ENCODE measurements at regions not wholly inside any gene's neighbourhood (a gene's known extent, or its start where the extent isn't known, plus 50 kb on each side); places are given as distances from the start of the nearest gene placed in this dataset.

GRCh38 chr10:44292390-44293002 is 92.4 kb downstream of the CXCL12 start:
- H3K27me3 ChIP-seq (ENCODE audit: control insufficient read depth in 4 of 4, insufficient read depth in 4 of 4, low read length in 3 of 4): peaks cover 0 to 3% (median 0%) of the 10 kb centered on the region in 4 donors
- H3K36me3 ChIP-seq (ENCODE audit: control insufficient read depth in 4 of 4, insufficient read depth in 3 of 4, low read depth in 1 of 4, low read length in 3 of 4): no peaks in the 10 kb centered on the region
- peak overlapping the region in 1 of 2 donors; percentile 25 for H3K27ac ChIP-seq (ENCODE audit: low read depth in 1 of 2, low read length in 2 of 2)
- WGBS: 28% methylated on average over 35 of the region's 35 CpGs
- H3K9me3 ChIP-seq (ENCODE audit: control insufficient read depth in 4 of 4, low read length in 3 of 4): no peaks in the 10 kb centered on the region
- no peak overlapping the region for H3K9ac ChIP-seq (ENCODE audit: low read depth in 1 of 2, low read length in 2 of 2)
- H3K4me1 ChIP-seq (ENCODE audit: control insufficient read depth in 4 of 4, insufficient read depth in 4 of 4, low read length in 3 of 4): peaks cover 0 to 1% (median 0%) of the 10 kb centered on the region in 4 donors
- no peak for TF ChIP-seq HNF4A (conservative IDR thresholded peaks at IDR 0.05)
- no peak for TF ChIP-seq TAF1 (conservative IDR thresholded peaks at IDR 0.05)
- TF ChIP-seq NR2F2 (IDR thresholded peaks at IDR 0.05): no peak
- DNase-seq (ENCODE audit: low spot score): no peak
- no peak overlapping the region for H3K4me3 ChIP-seq (ENCODE audit: low read depth in 1 of 3, low read length in 3 of 3)

GRCh38 chr10:44291091-44291490 is 93.8 kb downstream of the CXCL12 start:
- DNase-seq (ENCODE audit: low spot score): no peak
- peaks cover 0 to 3% (median 0%) of the 10 kb centered on the region in 4 donors for H3K27me3 ChIP-seq (ENCODE audit: control insufficient read depth in 4 of 4, insufficient read depth in 4 of 4, low read length in 3 of 4)
- no peak overlapping the region for H3K27ac ChIP-seq (ENCODE audit: low read depth in 1 of 2, low read length in 2 of 2)
- no peaks in the 10 kb centered on the region for H3K36me3 ChIP-seq (ENCODE audit: control insufficient read depth in 4 of 4, insufficient read depth in 3 of 4, low read depth in 1 of 4, low read length in 3 of 4)
- 72% methylated on average over 1 of the region's 1 CpG for WGBS
- TF ChIP-seq JUND (IDR thresholded peaks at IDR 0.05) (no peak), REST (IDR thresholded peaks at IDR 0.05) (no peak), MAX (IDR thresholded peaks at IDR 0.05) (no peak), CTCF (IDR thresholded peaks at IDR 0.05; ENCODE audit: low read depth, low read length, missing input control) (no peak), SP1 (IDR thresholded peaks at IDR 0.05) (no peak), HNF4A (conservative IDR thresholded peaks at IDR 0.05) (no peak), FOXA1 (IDR thresholded peaks at IDR 0.05) (no peak), FOXA2 (IDR thresholded peaks at IDR 0.05) (no peak), ATF3 (IDR thresholded peaks at IDR 0.05) (no peak)
- no peaks in the 10 kb centered on the region for H3K9me3 ChIP-seq (ENCODE audit: control insufficient read depth in 4 of 4, low read length in 3 of 4)
- H3K4me1 ChIP-seq (ENCODE audit: control insufficient read depth in 4 of 4, insufficient read depth in 4 of 4, low read length in 3 of 4): peaks cover 0 to 1% (median 0%) of the 10 kb centered on the region in 4 donors
- no peak overlapping the region for H3K9ac ChIP-seq (ENCODE audit: low read depth in 1 of 2, low read length in 2 of 2)
- no peak overlapping the region for H3K4me3 ChIP-seq (ENCODE audit: low read depth in 1 of 3, low read length in 3 of 3)

- H3K4me1 ChIP-seq (ENCODE audit: control insufficient read depth in 4 of 4, insufficient read depth in 4 of 4, low read length in 3 of 4): peaks cover 0 to 1% (median 0%) of the 10 kb centered on the region in 4 donors
- no peak overlapping the region for H3K27ac ChIP-seq (ENCODE audit: low read depth in 1 of 2, low read length in 2 of 2)
- no peak overlapping the region for H3K9ac ChIP-seq (ENCODE audit: low read depth in 1 of 2, low read length in 2 of 2)
- DNase-seq (ENCODE audit: low spot score): no peak
- 91% methylated on average over 5 of the region's 5 CpGs for WGBS
- no peak overlapping the region for H3K4me3 ChIP-seq (ENCODE audit: low read depth in 1 of 3, low read length in 3 of 3)
- no peaks in the 10 kb centered on the region for H3K36me3 ChIP-seq (ENCODE audit: control insufficient read depth in 4 of 4, insufficient read depth in 3 of 4, low read depth in 1 of 4, low read length in 3 of 4)
- TF ChIP-seq ATF3 (IDR thresholded peaks at IDR 0.05) (no peak), FOXA1 (IDR thresholded peaks at IDR 0.05) (no peak)
- peaks cover 0 to 3% (median 0%) of the 10 kb centered on the region in 4 donors for H3K27me3 ChIP-seq (ENCODE audit: control insufficient read depth in 4 of 4, insufficient read depth in 4 of 4, low read length in 3 of 4)
- no peaks in the 10 kb centered on the region for H3K9me3 ChIP-seq (ENCODE audit: control insufficient read depth in 4 of 4, low read length in 3 of 4)
Observed at GRCh38 chr10:44289125-44289524, 95.8 kb downstream of the CXCL12 start.

Data from liver (tissue), 8 donors.